Effector memory CD8-positive, alpha-beta T cell (primary cell): ENCODE measurements at regions not wholly inside any gene's neighbourhood (a gene's known extent, or its start where the extent isn't known, plus 50 kb on each side); places are given as distances from the start of the nearest gene placed in this dataset.

Experiments used
- ATAC-seq: fragments of 150-1000 bp; cut with Tn5 transposase; replicated peaks from 2 replicates; pipeline ENCODE4 v1.10.0; 2021; ENCODE audit warnings: mild to moderate bottlenecking, moderate library complexity
- DNase-seq, 3 experiments: peaks; one replicate each; pipeline ENCODE4 v3.0.0; 2021
- H3K27ac Mint-ChIP-seq, 2 donors: one replicate each; pipeline ENCODE4 v1.8.0; 2022; ENCODE audit warnings: mild to moderate bottlenecking in 2 of 2, mixed read lengths in 2 of 2, moderate library complexity in 2 of 2
- H3K27me3 Mint-ChIP-seq, 2 donors: one replicate each; pipeline ENCODE4 v1.8.0; 2022; ENCODE audit warnings: mixed read lengths in 2 of 2
- H3K36me3 Mint-ChIP-seq: one replicate; pipeline ENCODE4 v1.8.0; 2022; ENCODE audit warnings: mild to moderate bottlenecking, moderate library complexity, mixed read lengths; ENCODE audit not compliant: insufficient read depth
- H3K4me1 Mint-ChIP-seq, 2 donors: one replicate each; pipeline ENCODE4 v1.8.0; 2022; ENCODE audit warnings: low read depth in 2 of 2, mixed read lengths in 2 of 2
- H3K4me3 Mint-ChIP-seq, 2 donors: one replicate each; pipeline ENCODE4 v1.8.0; 2022; ENCODE audit warnings: mild to moderate bottlenecking in 2 of 2, mixed read lengths in 2 of 2, moderate library complexity in 2 of 2
- H3K9me3 Mint-ChIP-seq, 2 donors: one replicate each; pipeline ENCODE4 v1.8.0; 2022; ENCODE audit warnings: mixed read lengths in 2 of 2

- H3K36me3 Mint-ChIP-seq, result no peaks in the 10 kb centered on the region
- no peaks in the 10 kb centered on the region for H3K4me1 Mint-ChIP-seq
- DNase-seq, result no peak
- H3K27ac Mint-ChIP-seq, result no peak overlapping the region
- ATAC-seq, result no peak
- H3K4me3 Mint-ChIP-seq, result no peak overlapping the region
- H3K9me3 Mint-ChIP-seq, result no peaks in the 10 kb centered on the region
- peaks cover 4 to 12% of the 10 kb centered on the region in 2 donors for H3K27me3 Mint-ChIP-seq
Observed at GRCh38 chr6:40039042-40039441, 104.8 kb upstream of the MOCS1 start.

- DNase-seq, result no peak
- no peak for ATAC-seq
- no peak overlapping the region for H3K4me3 Mint-ChIP-seq
- H3K27ac Mint-ChIP-seq, result no peak overlapping the region
- no peaks in the 10 kb centered on the region for H3K36me3 Mint-ChIP-seq
- no peaks in the 10 kb centered on the region for H3K4me1 Mint-ChIP-seq
- H3K9me3 Mint-ChIP-seq, result no peaks in the 10 kb centered on the region
- peaks cover 4 to 12% of the 10 kb centered on the region in 2 donors for H3K27me3 Mint-ChIP-seq
Observed at GRCh38 chr6:40038626-40039025, 104.4 kb upstream of the MOCS1 start.

GRCh38 chr6:40037271-40037670 is 103.0 kb upstream of the MOCS1 start:
- Mint-ChIP-seq H3K4me3 (no peak overlapping the region), H3K9me3 (no peaks in the 10 kb centered on the region), H3K36me3 (no peaks in the 10 kb centered on the region), H3K4me1 (no peaks in the 10 kb centered on the region), H3K27me3 (peaks cover 1 to 7% of the 10 kb centered on the region in 2 donors), H3K27ac (no peak overlapping the region)
- no peak for ATAC-seq
- no peak for DNase-seq

DNA sequence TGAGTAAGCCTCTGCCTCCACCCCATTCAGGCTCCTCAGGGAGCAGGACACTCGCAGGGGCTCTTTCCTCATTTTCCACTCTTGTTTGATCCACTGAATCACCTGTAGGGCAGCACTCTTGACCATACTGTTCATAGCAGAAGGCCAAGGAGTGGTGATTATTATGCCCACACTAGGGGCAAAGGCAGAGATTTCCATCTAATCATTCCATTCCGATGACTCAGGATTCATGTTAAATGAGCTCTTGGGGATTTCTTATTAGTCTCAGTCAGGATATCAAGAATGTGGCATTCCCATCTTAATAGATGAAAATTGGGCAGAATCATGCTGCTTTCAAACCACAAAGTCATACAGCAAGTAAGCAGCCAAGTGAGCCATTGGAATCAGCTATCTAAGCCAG is 101.9 kb upstream of the MOCS1 start:
- Mint-ChIP-seq H3K4me3 (no peak overlapping the region), H3K9me3 (no peaks in the 10 kb centered on the region), H3K27ac (no peak overlapping the region), H3K27me3 (no peaks in the 10 kb centered on the region), H3K4me1 (no peaks in the 10 kb centered on the region), H3K36me3 (no peaks in the 10 kb centered on the region)
- ATAC-seq (no peak), DNase-seq (no peak)

- H3K4me1 Mint-ChIP-seq, result no peaks in the 10 kb centered on the region
- H3K9me3 Mint-ChIP-seq, result no peaks in the 10 kb centered on the region
Observed at GRCh38 chr6:40028449-40028848, 94.2 kb upstream of the MOCS1 start.

GRCh38 chr6:40022867-40023266 is 88.6 kb upstream of the MOCS1 start:
- Mint-ChIP-seq H3K36me3 (no peaks in the 10 kb centered on the region), H3K4me1 (no peaks in the 10 kb centered on the region), H3K27ac (no peak overlapping the region), H3K4me3 (no peak overlapping the region), H3K9me3 (peaks cover 4 to 13% of the 10 kb centered on the region in 2 donors), H3K27me3 (peaks cover 19 to 39% of the 10 kb centered on the region in 2 donors)
- DNase-seq (no peak), ATAC-seq (no peak)

More at GRCh38 chr6:40028449-40028848, 94.2 kb upstream of the MOCS1 start:
- H3K27ac Mint-ChIP-seq, result no peak overlapping the region
- DNase-seq (no peak), ATAC-seq (no peak)
- peaks cover 11 to 16% of the 10 kb centered on the region in 2 donors for H3K27me3 Mint-ChIP-seq
- H3K4me3 Mint-ChIP-seq, result no peak overlapping the region
- H3K36me3 Mint-ChIP-seq, result no peaks in the 10 kb centered on the region

GRCh38 chr6:40020166-40020565 is 85.9 kb upstream of the MOCS1 start:
- H3K4me3 Mint-ChIP-seq, result no peak overlapping the region
- no peak overlapping the region for H3K27ac Mint-ChIP-seq
- H3K9me3 Mint-ChIP-seq, result peaks cover 5 to 14% of the 10 kb centered on the region in 2 donors
- DNase-seq, result no peak
- H3K4me1 Mint-ChIP-seq, result no peaks in the 10 kb centered on the region
- H3K27me3 Mint-ChIP-seq, result peaks cover 23 to 35% of the 10 kb centered on the region in 2 donors
- no peaks in the 10 kb centered on the region for H3K36me3 Mint-ChIP-seq
- ATAC-seq, result no peak

GRCh38 chr6:40015530-40015929 is 81.3 kb upstream of the MOCS1 start:
- Mint-ChIP-seq H3K4me3 (no peak overlapping the region), H3K4me1 (no peaks in the 10 kb centered on the region), H3K27ac (no peak overlapping the region), H3K9me3 (peaks cover 5 to 14% of the 10 kb centered on the region in 2 donors), H3K36me3 (no peaks in the 10 kb centered on the region), H3K27me3 (peaks cover 14 to 27% of the 10 kb centered on the region in 2 donors)
- no peak for DNase-seq
- no peak for ATAC-seq

- ATAC-seq, result no peak
- H3K4me3 Mint-ChIP-seq, result no peak overlapping the region
- no peaks in the 10 kb centered on the region for H3K9me3 Mint-ChIP-seq
- no peak for DNase-seq
- no peak overlapping the region for H3K27ac Mint-ChIP-seq
- no peaks in the 10 kb centered on the region for H3K36me3 Mint-ChIP-seq
- H3K4me1 Mint-ChIP-seq, result no peaks in the 10 kb centered on the region
- peaks cover 0 to 19% of the 10 kb centered on the region in 2 donors for H3K27me3 Mint-ChIP-seq
Observed at GRCh38 chr6:40011844-40012243, 77.6 kb upstream of the MOCS1 start.

- Mint-ChIP-seq H3K36me3 (no peaks in the 10 kb centered on the region), H3K27me3 (peaks cover 37% of the 10 kb centered on the region in 2 donors), H3K9me3 (peaks cover 21 to 44% of the 10 kb centered on the region in 2 donors), H3K4me1 (no peaks in the 10 kb centered on the region), H3K4me3 (no peak overlapping the region), H3K27ac (no peak overlapping the region)
- DNase-seq (no peak), ATAC-seq (no peak)
Observed at GRCh38 chr6:40000964-40001515, 66.8 kb upstream of the MOCS1 start.

DNA sequence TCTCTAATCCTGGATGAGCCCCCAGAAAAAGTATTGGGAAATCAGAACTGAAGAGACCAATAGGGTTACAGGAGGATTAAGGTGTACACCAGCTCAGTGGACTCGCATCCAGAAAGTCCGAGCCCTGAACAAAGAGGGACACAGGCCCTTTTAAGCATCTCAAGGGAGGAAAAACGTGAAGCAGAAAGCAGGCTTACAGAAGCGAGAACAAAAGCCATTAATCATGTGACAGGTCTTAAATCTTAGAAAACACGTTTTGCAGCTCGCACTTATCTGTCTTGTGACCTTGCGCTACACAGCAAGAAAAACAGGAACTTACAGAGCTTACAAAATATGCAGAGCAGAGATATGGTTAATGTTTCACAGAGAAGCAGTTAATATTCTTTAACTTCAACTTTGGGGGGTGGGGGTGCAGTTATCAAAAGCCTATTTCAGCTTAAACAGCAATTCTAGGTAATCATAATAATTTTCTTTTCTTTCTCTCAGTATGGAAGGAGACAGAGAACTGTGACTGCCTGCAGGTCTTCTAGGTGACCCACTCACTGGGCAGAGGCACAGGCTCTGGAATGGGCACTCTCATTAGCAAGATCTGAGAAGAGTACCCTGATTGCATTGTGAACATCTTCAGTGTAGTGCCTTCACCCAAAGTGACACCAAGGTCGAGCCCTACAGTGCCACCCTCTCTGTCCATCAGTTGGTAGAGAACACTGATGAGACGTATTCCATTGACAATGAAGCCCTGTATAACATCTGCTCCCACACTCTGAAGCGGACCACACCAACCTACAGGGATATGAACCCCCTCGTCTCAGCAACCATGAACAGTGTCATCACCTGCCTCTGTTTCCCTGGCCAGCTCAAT is 65.0 kb upstream of the MOCS1 start:
- Mint-ChIP-seq H3K27ac (no peak overlapping the region), H3K27me3 (peaks cover 37% of the 10 kb centered on the region in 2 donors), H3K4me3 (no peak overlapping the region), H3K4me1 (no peaks in the 10 kb centered on the region), H3K36me3 (no peaks in the 10 kb centered on the region), H3K9me3 (peaks cover 21 to 42% of the 10 kb centered on the region in 2 donors)
- no peak for DNase-seq
- ATAC-seq, result no peak

GRCh38 chr6:39998126-39998525 is 63.9 kb upstream of the MOCS1 start:
- no peak overlapping the region for H3K27ac Mint-ChIP-seq
- no peaks in the 10 kb centered on the region for H3K4me1 Mint-ChIP-seq

DNA sequence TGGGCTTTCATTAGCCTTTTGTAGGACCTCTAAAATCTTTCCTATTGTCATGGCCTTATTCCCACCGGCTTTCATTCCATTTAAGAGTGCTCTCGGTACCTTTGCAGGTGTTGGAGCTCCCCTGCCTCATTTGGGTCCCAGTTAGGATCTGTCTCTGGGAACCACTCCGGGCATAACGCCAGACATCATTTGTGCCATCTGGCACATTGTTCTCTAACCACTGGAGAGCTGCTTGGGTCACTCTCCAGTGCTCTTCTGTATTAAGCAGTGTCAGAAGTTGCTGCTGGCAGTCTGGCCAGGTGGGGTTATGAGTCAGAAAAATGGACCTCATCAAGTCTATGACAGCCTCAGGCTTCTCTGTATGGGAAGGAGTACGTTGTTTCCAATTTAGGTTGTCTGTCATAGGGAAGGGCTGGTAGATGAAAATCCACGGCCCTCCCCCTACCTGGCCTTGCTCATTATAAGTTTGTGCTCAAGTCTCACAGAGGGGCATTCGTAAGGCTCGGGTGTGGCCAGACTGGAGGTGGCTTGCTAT is 62.9 kb upstream of the MOCS1 start:
- Mint-ChIP-seq H3K27me3 (peaks cover 37% of the 10 kb centered on the region in 2 donors), H3K36me3 (no peaks in the 10 kb centered on the region), H3K27ac (no peak overlapping the region), H3K9me3 (peaks cover 21 to 39% of the 10 kb centered on the region in 2 donors), H3K4me3 (no peak overlapping the region), H3K4me1 (no peaks in the 10 kb centered on the region)
- ATAC-seq (no peak), DNase-seq (no peak)

More at GRCh38 chr6:39998126-39998525, 63.9 kb upstream of the MOCS1 start:
- no peak overlapping the region for H3K4me3 Mint-ChIP-seq
- no peak for DNase-seq
- ATAC-seq, result no peak
- H3K36me3 Mint-ChIP-seq, result no peaks in the 10 kb centered on the region
- H3K27me3 Mint-ChIP-seq, result peaks cover 37% of the 10 kb centered on the region in 2 donors
- H3K9me3 Mint-ChIP-seq, result peaks cover 21 to 33% of the 10 kb centered on the region in 2 donors

GRCh38 chr6:39995633-39996032 is 61.4 kb upstream of the MOCS1 start:
- ATAC-seq (no peak), DNase-seq (no peak)
- Mint-ChIP-seq H3K36me3 (no peaks in the 10 kb centered on the region), H3K9me3 (peaks cover 19 to 39% of the 10 kb centered on the region in 2 donors), H3K27me3 (peaks cover 32 to 37% of the 10 kb centered on the region in 2 donors), H3K4me3 (no peak overlapping the region), H3K27ac (no peak overlapping the region), H3K4me1 (no peaks in the 10 kb centered on the region)
